Osteoblast (primary cell): ENCODE measurements at regions not wholly inside any gene's neighbourhood (a gene's known extent, or its start where the extent isn't known, plus 50 kb on each side); places are given as distances from the start of the nearest gene placed in this dataset.

ENCODE experiments used
- DNase-seq: peaks from one replicate; pipeline ENCODE4 v3.0.0; 2011; ENCODE audit warnings: low spot score, mixed read lengths; ENCODE audit not compliant: insufficient read length; ENCODE audit errors: missing footprints
- H2AFZ ChIP-seq: 2 replicates; pipeline ENCODE4 v1.6.0; 2011; ENCODE audit warnings: mild to moderate bottlenecking, low read length
- H3K27ac ChIP-seq: 2 replicates; pipeline ENCODE4 v1.5.1; 2011; ENCODE audit warnings: mild to moderate bottlenecking, low read depth, low read length, moderate library complexity
- H3K27me3 ChIP-seq: 2 replicates; pipeline ENCODE4 v1.6.0; 2012; ENCODE audit warnings: mild to moderate bottlenecking, control low read depth, inconsistent platforms, low read length, moderate library complexity; ENCODE audit not compliant: insufficient read depth
- H3K36me3 ChIP-seq: 2 replicates; pipeline ENCODE4 v1.5.1; 2011; ENCODE audit warnings: mild to moderate bottlenecking, low read length, control low read depth, moderate library complexity; ENCODE audit not compliant: insufficient read depth
- H3K4me1 ChIP-seq: 2 replicates; pipeline ENCODE4 v1.5.1; 2011; ENCODE audit warnings: mild to moderate bottlenecking, low read length, control low read depth, moderate library complexity; ENCODE audit not compliant: insufficient read depth
- H3K4me2 ChIP-seq: 2 replicates; pipeline ENCODE4 v1.6.0; 2011; ENCODE audit warnings: mild to moderate bottlenecking, low read length; ENCODE audit not compliant: insufficient read depth
- H3K4me3 ChIP-seq: fragments of 200-600 bp; sonication (generic); 3 replicates; pipeline ENCODE4 v1.5.1; 2012; ENCODE audit warnings: mild to moderate bottlenecking, low read length, inconsistent platforms; ENCODE audit not compliant: insufficient read depth
- H3K79me2 ChIP-seq: 2 replicates; pipeline ENCODE4 v1.6.0; 2012; ENCODE audit warnings: mild to moderate bottlenecking, low read length, control low read depth, inconsistent platforms; ENCODE audit not compliant: insufficient read depth
- H3K9me3 ChIP-seq: 2 replicates; pipeline ENCODE4 v1.5.1; 2011; ENCODE audit warnings: low read depth, low read length, control low read depth
- H4K20me1 ChIP-seq: 2 replicates; pipeline ENCODE4 v1.6.0; 2012; ENCODE audit warnings: mild to moderate bottlenecking, low read length, control low read depth; ENCODE audit not compliant: insufficient read depth
- TF ChIP-seq, protein P1 (sequence below): IDR thresholded peaks from 2 replicates; pipeline ENCODE4 v1.5.1; 2011; ENCODE audit warnings: mild to moderate bottlenecking, low read depth, low read length, moderate library complexity; ENCODE audit errors: extremely low read depth

DNA sequence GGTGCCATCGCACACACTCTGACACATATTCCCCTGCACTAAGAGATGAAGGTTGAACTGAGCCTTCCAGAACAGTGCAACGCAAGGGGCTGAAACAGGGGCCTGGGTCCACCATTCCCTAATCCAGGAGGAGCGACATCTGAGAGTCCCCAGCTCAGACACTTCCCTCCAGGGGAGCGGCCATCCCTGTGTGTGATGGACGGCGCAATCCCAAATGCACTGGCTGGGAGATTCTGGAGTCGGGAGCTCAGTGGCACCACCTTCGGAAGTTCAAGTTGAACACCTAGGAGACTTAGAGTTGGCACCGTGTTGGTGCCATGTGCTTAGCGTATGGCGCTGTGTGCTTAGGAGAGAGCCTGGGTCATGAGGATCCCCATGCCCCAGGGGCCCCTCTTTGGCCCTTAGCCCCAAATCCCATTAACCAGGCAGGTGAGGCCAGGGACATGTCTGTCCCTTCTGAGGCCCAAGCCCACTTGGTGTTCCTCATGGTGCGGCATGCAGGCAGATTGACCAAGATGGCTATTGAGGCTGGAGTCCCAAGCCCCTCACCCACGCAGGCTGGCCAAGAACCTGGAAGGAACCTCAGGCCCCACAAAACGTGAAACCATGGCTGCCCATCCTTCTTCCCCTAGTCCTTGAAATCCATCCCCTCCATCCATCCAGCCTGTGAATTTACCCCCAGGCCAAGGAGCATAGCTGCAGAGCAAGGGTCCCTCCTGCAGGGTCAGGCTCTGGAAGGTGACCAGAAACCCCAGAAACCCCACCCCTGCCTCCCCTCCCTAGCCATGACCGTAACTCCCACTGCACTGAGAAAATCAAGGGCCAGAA, 114.1 kb upstream of the OTOS start:
- DNase-seq: peak; percentile 46
- H4K20me1 ChIP-seq: no peaks in the 10 kb centered on the region

DNA sequence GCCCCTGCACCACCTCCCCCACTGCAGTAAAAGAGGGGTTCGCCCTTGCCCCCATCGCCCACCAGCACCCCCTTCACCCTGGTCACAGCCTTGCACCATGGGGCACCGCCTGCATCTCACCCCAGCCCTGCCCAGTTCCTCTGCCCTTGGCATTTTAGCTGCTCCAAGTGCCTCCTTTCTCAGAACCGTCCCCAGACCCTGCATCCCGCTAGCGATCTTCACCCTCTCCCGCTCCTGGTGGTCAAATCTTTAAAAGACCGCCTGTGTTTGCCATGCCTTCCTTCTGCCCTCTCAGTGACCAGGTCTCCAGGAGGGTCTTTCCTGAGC, 114.7 kb upstream of the OTOS start:
- Histone ChIP-seq H3K27ac (no peak overlapping the region), H4K20me1 (no peaks in the 10 kb centered on the region), H3K4me2 (no peak overlapping the region), H2AFZ (no peak overlapping the region), H3K27me3 (no peaks in the 10 kb centered on the region), H3K9me3 (no peaks in the 10 kb centered on the region), H3K79me2 (no peaks in the 10 kb centered on the region), H3K4me3 (no peak overlapping the region), H3K4me1 (peaks cover 14% of the 10 kb centered on the region), H3K36me3 (no peaks in the 10 kb centered on the region)
- TF ChIP-seq, protein P1, sequence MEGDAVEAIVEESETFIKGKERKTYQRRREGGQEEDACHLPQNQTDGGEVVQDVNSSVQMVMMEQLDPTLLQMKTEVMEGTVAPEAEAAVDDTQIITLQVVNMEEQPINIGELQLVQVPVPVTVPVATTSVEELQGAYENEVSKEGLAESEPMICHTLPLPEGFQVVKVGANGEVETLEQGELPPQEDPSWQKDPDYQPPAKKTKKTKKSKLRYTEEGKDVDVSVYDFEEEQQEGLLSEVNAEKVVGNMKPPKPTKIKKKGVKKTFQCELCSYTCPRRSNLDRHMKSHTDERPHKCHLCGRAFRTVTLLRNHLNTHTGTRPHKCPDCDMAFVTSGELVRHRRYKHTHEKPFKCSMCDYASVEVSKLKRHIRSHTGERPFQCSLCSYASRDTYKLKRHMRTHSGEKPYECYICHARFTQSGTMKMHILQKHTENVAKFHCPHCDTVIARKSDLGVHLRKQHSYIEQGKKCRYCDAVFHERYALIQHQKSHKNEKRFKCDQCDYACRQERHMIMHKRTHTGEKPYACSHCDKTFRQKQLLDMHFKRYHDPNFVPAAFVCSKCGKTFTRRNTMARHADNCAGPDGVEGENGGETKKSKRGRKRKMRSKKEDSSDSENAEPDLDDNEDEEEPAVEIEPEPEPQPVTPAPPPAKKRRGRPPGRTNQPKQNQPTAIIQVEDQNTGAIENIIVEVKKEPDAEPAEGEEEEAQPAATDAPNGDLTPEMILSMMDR: no peak
- no peak for DNase-seq

More for the DNA sequence above, 114.1 kb upstream of the OTOS start:
- Histone ChIP-seq H2AFZ (no peak overlapping the region), H3K9me3 (no peaks in the 10 kb centered on the region), H3K27me3 (no peaks in the 10 kb centered on the region), H3K36me3 (no peaks in the 10 kb centered on the region), H3K27ac (no peak overlapping the region), H3K4me3 (no peak overlapping the region), H3K4me1 (peaks cover 14% of the 10 kb centered on the region), H3K4me2 (no peak overlapping the region), H3K79me2 (no peaks in the 10 kb centered on the region)
- TF ChIP-seq, protein P1: no peak

DNA sequence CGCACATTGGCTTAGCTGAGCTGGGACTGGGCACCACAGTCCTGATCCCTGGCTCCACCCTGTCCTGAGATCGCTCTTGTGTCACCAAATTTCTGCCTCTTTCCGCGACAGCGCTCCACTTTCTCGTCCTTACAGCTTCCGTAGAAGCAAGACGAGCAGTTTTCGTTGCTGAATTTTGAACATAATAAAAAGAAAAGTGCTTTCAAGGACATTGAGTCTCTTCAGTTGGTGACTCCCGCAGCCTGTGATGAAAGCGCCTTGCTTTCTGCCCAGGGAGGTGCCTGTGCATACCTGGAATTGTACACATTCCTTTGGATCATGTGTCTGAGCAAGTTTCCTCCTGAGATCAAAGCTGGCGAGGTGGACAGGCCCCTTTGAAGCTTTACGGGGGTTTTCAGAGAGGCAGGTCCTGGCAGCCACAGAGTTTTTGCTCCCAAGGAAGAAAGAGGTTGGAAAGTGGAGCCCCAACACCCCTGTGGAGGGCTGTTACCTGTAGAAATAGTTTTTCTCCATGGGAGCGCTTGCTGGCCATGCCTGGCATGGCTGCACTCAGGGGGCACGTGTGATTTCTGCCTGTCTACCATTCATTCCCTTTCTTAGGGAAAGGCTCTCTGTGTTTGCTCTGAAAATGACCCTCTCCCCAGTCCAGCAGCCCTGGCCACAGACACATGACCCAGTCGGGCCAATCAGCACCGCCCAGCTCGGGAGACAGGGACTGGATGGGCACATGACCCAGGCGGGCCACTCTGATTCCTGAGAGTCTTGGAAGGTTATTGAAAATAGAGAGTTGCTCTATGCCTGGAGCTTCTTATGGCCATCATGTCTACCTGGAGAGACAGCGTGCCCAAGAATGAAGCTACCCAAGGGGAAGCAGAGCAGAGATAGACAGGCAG, 115.6 kb upstream of the OTOS start:
- Histone ChIP-seq H3K36me3 (no peaks in the 10 kb centered on the region), H3K4me1 (peaks cover 7% of the 10 kb centered on the region), H3K27ac (no peak overlapping the region), H3K27me3 (no peaks in the 10 kb centered on the region), H3K79me2 (no peaks in the 10 kb centered on the region), H3K9me3 (no peaks in the 10 kb centered on the region), H4K20me1 (no peaks in the 10 kb centered on the region), H3K4me2 (no peak overlapping the region), H3K4me3 (no peak overlapping the region), H2AFZ (no peak overlapping the region)
- TF ChIP-seq, protein P1: no peak
- DNase-seq: no peak
